ENCODE measurements at regions not wholly inside any gene's neighbourhood (a gene's known extent, or its start where the extent isn't known, plus 50 kb on each side); places are given as distances from the start of the nearest gene placed in this dataset.

DNA sequence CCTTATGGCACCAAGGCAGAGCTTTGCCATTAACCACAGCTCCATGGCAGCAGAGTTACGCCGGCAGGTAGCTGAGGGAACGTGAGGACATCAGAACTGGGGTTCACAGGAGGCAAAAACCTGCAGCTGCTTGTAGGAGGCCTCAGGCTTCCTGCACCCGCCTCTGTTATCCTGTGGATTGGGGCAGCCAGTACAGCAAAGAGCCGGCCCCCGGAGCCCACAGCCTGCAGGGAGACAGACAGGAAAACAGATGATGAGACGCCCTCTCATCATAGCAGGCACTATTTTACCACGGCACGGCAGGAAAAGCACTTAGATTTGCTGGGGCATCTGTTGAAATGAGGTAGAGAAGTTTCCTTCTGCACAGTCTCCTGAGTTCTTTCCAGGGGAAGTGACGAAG lies 870.3 kb downstream of the TBC1D22A start:
- POLR2A ChIA-PET, result no interaction called here
- TF ChIP-seq ZNF664 (tag by site-specific recombination; IDR thresholded peaks at IDR 0.05), result no peak
- no peak for TF ChIP-seq ZNF121 (tag by site-specific recombination; IDR thresholded peaks at IDR 0.05)
- TF ChIP-seq, protein P1, sequence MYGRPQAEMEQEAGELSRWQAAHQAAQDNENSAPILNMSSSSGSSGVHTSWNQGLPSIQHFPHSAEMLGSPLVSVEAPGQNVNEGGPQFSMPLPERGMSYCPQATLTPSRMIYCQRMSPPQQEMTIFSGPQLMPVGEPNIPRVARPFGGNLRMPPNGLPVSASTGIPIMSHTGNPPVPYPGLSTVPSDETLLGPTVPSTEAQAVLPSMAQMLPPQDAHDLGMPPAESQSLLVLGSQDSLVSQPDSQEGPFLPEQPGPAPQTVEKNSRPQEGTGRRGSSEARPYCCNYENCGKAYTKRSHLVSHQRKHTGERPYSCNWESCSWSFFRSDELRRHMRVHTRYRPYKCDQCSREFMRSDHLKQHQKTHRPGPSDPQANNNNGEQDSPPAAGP (tag by site-specific recombination; IDR thresholded peaks at IDR 0.05), result no peak
- TF ChIP-seq ZNF501 (tag by site-specific recombination; IDR thresholded peaks at IDR 0.05), result no peak
- TF ChIP-seq ZSCAN16 (tag by site-specific recombination; IDR thresholded peaks at IDR 0.05), result no peak
- TF ChIP-seq ZNF701 (tag by site-specific recombination; IDR thresholded peaks at IDR 0.05), result no peak
- no peak for TF ChIP-seq MZF1 (tag by site-specific recombination; IDR thresholded peaks at IDR 0.05; ENCODE audit: borderline replicate concordance)
- TF ChIP-seq, protein P2, sequence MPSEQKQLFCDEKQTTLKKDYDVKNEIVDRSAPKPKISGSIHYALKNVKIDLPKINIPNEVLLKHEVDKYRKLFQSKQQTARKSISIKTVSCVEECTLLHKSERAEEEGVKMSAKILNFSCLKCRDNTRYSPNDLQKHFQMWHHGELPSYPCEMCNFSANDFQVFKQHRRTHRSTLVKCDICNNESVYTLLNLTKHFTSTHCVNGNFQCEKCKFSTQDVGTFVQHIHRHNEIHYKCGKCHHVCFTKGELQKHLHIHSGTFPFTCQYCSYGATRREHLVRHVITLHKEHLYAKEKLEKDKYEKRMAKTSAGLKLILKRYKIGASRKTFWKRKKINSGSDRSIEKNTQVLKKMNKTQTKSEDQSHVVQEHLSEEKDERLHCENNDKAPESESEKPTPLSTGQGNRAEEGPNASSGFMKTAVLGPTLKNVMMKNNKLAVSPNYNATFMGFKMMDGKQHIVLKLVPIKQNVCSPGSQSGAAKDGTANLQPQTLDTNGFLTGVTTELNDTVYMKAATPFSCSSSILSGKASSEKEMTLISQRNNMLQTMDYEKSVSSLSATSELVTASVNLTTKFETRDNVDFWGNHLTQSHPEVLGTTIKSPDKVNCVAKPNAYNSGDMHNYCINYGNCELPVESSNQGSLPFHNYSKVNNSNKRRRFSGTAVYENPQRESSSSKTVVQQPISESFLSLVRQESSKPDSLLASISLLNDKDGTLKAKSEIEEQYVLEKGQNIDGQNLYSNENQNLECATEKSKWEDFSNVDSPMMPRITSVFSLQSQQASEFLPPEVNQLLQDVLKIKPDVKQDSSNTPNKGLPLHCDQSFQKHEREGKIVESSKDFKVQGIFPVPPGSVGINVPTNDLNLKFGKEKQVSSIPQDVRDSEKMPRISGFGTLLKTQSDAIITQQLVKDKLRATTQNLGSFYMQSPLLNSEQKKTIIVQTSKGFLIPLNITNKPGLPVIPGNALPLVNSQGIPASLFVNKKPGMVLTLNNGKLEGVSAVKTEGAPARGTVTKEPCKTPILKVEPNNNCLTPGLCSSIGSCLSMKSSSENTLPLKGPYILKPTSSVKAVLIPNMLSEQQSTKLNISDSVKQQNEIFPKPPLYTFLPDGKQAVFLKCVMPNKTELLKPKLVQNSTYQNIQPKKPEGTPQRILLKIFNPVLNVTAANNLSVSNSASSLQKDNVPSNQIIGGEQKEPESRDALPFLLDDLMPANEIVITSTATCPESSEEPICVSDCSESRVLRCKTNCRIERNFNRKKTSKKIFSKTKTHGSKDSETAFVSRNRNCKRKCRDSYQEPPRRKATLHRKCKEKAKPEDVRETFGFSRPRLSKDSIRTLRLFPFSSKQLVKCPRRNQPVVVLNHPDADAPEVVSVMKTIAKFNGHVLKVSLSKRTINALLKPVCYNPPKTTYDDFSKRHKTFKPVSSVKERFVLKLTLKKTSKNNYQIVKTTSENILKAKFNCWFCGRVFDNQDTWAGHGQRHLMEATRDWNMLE (tag by site-specific recombination; conservative IDR thresholded peaks at IDR 0.05; ENCODE audit: low read depth), result no peak
- no peak for TF ChIP-seq ZNF791 (tag by site-specific recombination; IDR thresholded peaks at IDR 0.05)
- TF ChIP-seq ZNF174 (tag by site-specific recombination; IDR thresholded peaks at IDR 0.05), result no peak
- no peak for TF ChIP-seq ZNF211 (tag by site-specific recombination; IDR thresholded peaks at IDR 0.05; ENCODE audit: low read depth)
- TF ChIP-seq, protein P3, sequence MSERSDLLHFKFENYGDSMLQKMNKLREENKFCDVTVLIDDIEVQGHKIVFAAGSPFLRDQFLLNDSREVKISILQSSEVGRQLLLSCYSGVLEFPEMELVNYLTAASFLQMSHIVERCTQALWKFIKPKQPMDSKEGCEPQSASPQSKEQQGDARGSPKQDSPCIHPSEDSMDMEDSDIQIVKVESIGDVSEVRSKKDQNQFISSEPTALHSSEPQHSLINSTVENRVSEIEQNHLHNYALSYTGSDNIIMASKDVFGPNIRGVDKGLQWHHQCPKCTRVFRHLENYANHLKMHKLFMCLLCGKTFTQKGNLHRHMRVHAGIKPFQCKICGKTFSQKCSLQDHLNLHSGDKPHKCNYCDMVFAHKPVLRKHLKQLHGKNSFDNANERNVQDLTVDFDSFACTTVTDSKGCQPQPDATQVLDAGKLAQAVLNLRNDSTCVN (tag by site-specific recombination; optimal IDR thresholded peaks at IDR 0.05), result no peak
- no peak for TF ChIP-seq SCRT1 (tag by site-specific recombination; IDR thresholded peaks at IDR 0.05; ENCODE audit: borderline replicate concordance)
- TF ChIP-seq ZNF266 (tag by site-specific recombination; IDR thresholded peaks at IDR 0.05; ENCODE audit: low read depth), result no peak
- no peak for TF ChIP-seq SETDB1 (IDR thresholded peaks at IDR 0.05; ENCODE audit: insufficient read length, low read length)
- TF ChIP-seq ZNF555 (tag by site-specific recombination; conservative IDR thresholded peaks at IDR 0.05), result no peak
- no peak for TF ChIP-seq ZNF843 (tag by site-specific recombination; IDR thresholded peaks at IDR 0.05)
- no peak for TF ChIP-seq ZNF624 (tag by site-specific recombination; IDR thresholded peaks at IDR 0.05)
- TF ChIP-seq KLF8 (tag by site-specific recombination; IDR thresholded peaks at IDR 0.05), result no peak
- no peak overlapping the region for H3K27ac ChIP-seq (ENCODE audit: extremely low read depth, low read depth, low read length)
- H3K36me3 ChIP-seq (ENCODE audit: control insufficient read depth in 2 of 2, insufficient read depth in 1 of 2, low read length in 2 of 2), result no peaks in the 10 kb centered on the region
- H3K4me1 ChIP-seq (ENCODE audit: control insufficient read depth, insufficient read depth, low read length), result no peaks in the 10 kb centered on the region
- no peaks in the 10 kb centered on the region; the same call in 1 of the 2 replicates for H3K9me3 ChIP-seq (ENCODE audit: control insufficient read depth, insufficient read depth, low read depth, low read length)
- H3K4me3 ChIP-seq (ENCODE audit: low read depth, low read length), result no peak overlapping the region
- CTCF ChIA-PET, result no interaction called here

DNA sequence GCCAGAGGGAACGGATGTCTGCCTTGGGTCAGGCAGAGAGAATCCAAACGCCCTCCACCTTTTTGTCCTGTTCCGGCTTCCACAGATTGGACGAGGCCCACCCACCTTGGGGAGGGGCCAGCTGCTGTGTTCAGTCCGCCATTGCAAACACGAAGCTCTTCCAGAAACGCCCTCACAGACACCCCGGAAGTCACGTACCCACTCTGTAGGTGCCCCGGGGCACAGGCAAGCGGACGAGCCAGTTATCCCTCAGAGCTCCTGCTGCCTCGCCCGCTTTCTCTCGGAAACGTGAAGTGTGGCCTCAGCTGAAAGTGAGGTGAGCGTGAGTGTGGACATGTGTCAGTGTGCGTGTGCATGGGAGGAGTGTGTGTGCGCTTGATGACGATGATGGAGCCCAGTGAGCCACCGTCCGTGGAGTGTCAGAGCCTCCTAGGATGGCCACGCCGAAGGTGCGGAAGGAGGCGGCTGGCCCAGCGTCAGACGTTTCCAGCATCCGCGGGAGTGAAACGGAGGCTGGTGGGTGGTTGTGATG lies 869.2 kb downstream of the TBC1D22A start:
- Histone ChIP-seq H3K36me3 (ENCODE audit: control insufficient read depth in 2 of 2, insufficient read depth in 1 of 2, low read length in 2 of 2) (no peaks in the 10 kb centered on the region), H3K4me3 (ENCODE audit: low read depth, low read length) (no peak overlapping the region), H3K27ac (ENCODE audit: extremely low read depth, low read depth, low read length) (no peak overlapping the region), H3K9me3 (ENCODE audit: control insufficient read depth, insufficient read depth, low read depth, low read length) (no peaks in the 10 kb centered on the region; the same call in 1 of the 2 replicates), H3K4me1 (ENCODE audit: control insufficient read depth, insufficient read depth, low read length) (no peaks in the 10 kb centered on the region)
- TF ChIP-seq ZNF404 (tag by site-specific recombination; IDR thresholded peaks at IDR 0.05) (no peak), ZNF24 (tag by site-specific recombination; IDR thresholded peaks at IDR 0.05) (no peak), ZNF366 (tag by site-specific recombination; conservative IDR thresholded peaks at IDR 0.05) (no peak), ZNF670 (tag by site-specific recombination; IDR thresholded peaks at IDR 0.05; ENCODE audit: low read depth) (no peak), ZNF561 (tag by site-specific recombination; IDR thresholded peaks at IDR 0.05; ENCODE audit: borderline replicate concordance) (no peak), MEIS1 (CRISPR knock-in tag; IDR thresholded peaks at IDR 0.05; ENCODE audit: borderline replicate concordance) (no peak)
- CTCF ChIA-PET, result interaction anchor here (1.2 kb wide), 1 partner anchor 860 kb away, joined by 4 read pairs; no protein-coding TSS in a partner anchor
- POLR2A ChIA-PET, result no interaction called here
